ENCODE measurements at regions not wholly inside any gene's neighbourhood (a gene's known extent, or its start where the extent isn't known, plus 50 kb on each side); places are given as distances from the start of the nearest gene placed in this dataset.

DNA sequence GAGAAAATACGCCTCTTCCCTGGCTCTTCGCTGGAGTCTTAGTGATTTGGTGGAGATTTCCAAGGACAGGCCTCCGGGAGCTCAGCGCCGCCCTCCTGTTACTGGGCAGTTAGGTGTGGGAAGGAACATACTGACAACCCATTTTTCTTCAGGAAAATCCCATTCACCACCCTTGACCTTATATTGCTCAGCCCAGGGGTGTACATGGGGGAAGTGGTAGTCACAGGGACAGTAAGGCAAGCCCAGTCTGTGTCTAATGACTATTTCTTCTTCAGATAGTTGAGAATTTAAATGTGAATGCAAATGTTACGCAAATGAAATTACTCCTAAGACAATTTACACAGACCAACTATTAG, 119.4 kb downstream of the UQCRFS1 start:
- DNase-seq (ENCODE audit: low spot score), result no peak

DNA sequence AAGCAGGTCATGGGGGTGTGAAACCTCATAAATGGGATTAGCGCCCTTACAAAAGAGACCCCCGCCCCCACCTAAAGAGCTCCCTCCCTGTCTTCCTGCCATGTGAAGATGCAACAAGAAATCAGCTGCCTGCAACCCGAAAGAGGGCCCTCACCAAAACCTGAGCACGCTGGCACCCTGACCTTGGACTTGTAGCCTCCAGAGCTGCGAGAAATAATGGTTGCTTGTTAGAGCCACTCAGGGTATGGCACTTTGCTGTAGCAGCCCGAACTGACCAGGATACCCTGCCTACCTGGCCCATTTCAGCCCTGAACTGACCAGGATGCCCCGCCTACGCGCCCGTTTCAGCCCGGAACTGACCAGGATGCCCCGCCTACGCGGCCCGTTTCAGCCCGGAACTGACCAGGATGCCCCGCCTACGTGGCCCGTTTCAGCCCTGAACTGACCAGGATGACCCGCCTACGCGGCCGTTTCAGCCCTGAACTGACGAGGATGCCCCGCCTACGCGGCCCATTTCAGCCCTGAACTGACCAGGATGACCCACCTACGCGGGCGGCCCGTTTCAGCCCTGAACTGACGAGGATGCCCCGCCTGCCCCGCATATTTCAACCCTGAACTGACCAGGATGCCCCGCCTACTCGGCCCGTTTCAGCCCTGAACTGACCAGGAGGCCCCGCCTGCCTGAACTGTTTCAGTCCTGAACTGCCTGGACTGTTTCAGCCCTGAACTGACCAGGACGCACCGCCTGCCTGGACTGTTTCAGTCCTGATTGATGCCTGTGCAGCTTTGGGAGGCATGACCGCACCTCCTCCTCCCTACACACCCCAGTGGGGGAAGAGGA, 120.0 kb downstream of the UQCRFS1 start:
- DNase-seq (ENCODE audit: low spot score), result no peak

DNA sequence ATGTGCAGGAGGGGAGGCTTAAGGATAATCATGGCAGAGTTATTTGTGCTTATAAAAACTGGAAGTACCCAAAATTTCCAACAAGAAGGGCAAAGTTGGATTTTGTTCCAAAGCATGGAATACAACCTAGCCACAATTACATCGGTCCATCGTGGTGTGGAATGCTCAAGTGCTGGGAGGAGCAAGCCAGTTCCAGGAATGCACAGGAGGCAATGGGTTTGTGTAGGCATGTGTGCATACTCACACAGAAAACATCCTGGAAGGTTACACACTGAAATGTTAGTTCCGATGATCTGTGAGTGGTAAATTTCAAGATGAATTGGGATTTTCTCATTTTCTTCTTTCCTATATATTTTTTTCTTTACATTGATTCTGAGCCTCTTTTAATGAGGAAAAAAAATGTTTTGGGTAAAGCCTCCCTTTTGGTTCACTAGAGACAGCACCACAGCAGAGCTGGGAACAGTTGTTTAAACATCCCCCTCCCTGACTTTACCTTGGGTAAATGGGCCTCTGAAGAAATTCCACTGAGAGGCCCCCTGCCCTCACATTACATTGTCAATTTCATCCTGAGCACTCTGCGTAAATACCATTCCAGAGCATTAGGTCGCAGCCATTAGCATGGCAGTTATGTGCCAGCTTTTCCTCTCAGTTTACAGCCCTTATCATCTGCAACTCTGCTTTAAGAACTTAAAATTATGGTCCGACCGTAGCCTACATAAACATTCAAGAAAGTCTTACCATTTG, 122.0 kb downstream of the UQCRFS1 start:
- DNase-seq (ENCODE audit: low spot score), result no peak

DNA sequence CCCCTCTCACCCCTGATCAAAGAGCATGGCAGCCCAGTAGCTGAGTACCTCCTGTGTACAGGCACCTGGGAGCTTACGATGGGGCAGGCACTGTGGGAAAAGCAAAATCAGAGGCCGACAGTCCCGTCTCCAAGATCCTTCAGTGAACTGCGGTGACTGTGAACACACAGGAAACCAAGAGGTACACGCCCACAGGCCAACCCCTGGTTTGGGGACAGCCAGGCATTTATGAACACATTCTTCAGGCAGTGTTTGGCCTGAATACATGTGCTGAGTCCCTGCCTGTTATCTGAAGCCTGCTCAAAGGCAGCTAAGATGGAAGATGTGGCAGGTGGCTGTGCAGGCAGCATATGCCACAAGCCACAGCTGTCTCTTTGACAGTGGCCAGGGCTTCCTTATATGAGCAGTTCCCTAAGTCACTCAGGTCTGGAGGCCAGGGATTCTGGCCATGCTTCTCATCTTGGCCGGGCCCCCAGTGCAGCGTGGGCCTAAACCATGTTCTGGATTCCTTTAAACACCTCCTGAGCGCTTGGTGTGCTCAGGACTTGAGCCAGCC, 123.6 kb downstream of the UQCRFS1 start:
- DNase-seq (ENCODE audit: low spot score), result no peak

DNA sequence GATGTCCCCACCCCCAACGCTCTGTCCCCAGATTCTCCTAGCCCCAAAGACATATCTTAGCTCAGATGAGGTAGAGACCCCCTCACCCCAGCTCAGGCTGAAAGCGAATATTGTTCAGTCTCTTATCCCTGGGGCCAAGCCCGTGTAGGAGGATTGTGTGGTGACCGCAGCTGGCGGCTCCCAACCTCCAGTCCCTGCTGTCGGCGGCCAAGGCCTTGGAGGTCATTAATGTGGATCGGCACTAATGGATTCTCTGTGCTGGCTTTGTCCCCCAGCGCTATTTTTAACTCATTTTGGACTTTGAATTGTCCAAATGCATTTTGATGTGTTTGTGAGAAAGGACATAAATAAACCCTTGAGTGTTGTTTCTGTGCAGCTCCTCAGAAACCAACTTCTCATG, 124.2 kb downstream of the UQCRFS1 start:
- DNase-seq (ENCODE audit: low spot score), result no peak

DNA sequence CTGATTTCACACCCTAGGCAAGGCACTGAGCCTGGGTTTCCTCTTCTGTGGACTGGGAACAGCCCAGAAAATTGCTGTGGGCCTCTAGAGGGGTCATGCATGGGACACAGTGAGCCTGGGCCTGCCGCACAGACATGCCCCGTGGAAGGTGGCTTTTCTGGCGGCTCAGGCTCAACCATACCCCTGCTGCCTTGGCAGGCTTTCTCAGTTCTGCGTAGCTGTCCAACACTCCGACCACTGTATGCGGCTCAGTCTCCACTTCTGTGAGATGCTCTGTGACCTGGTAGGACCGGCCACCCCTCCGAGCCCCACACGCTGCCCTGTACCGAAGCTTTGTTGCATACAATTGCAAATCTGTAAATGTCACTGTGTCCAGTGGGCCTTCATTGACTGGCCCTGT, 126.3 kb downstream of the UQCRFS1 start:
- no peak for DNase-seq (ENCODE audit: low spot score)

DNA sequence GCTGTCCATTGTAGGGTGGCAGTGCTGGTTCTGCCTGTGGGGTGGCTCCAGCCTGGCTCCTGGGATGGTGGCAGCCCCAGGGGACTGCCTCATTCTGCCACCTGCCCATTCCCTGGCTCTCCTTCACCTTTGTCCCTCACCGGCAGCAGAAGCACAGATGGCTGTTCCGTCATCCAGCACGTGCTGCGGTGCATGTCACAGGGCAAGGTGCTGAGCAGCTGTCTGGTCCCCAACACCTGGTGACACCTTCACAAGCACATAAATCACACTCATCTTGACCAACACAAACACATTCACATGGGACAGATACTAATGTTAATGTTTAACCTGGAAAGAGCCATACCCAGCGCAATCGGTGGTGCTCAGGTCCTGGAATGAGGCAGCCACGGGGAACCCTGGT, 126.8 kb downstream of the UQCRFS1 start:
- DNase-seq (ENCODE audit: low spot score), result no peak

DNA sequence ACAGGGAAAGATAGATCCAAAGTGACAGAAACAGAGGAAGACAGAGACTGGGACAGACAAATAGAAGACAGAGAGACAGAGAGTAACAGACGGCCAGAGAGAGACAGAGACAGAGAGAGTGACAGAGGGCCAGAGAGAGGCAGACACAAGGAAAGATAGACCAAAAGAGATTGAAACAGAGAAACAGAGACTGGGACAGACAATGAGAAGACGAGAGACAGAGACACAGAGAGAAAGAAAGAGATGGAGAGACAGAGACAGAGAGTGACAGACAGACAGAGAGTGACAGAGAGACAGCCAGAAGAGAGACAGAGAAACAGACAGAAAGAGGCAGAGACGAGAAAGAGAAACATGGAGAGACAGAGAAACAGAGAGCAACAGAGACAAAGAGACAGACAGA, 127.3 kb downstream of the UQCRFS1 start:
- no peak for DNase-seq (ENCODE audit: low spot score)

DNA sequence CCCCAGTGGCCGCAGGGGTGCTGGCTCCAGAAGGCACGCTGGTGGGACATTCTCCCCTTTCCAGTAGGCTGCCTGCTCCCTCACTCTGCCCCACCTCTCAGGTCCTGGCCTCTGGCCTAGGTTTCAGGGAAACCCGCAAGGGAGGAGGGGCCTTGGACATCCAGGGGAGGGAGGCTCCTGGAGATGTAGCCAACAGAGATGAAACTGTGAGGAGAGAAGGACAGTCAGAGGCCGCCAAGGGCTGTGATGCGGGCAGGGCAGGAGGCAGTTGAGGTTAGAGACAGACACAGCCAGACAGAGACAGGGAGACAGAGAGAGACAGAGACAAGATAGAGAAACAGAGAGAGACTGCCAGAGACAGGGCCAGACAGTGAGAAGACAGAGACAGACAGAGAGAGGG, 127.7 kb downstream of the UQCRFS1 start:
- DNase-seq (ENCODE audit: low spot score), result no peak

DNA sequence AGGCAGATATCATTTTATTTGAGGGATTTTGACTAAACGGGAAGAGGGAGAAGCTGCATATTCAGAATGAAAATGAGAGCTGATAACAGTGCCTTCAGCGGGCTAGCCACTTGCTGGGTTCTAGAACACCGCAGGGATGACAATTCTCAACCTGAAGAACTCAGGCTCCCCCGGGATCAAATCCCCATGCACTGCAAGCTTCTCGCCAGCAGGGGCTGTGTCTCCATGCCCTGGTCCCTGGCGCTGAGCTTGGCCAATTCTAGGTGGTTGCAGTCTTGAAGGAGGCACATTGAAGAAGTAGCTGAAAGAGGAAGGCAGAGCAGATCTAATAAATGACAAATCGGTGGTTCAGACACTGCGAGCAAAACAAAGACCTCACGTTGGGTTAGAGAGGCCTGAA, 128.7 kb downstream of the UQCRFS1 start:
- peak; percentile 58 for DNase-seq (ENCODE audit: low spot score)

DNA sequence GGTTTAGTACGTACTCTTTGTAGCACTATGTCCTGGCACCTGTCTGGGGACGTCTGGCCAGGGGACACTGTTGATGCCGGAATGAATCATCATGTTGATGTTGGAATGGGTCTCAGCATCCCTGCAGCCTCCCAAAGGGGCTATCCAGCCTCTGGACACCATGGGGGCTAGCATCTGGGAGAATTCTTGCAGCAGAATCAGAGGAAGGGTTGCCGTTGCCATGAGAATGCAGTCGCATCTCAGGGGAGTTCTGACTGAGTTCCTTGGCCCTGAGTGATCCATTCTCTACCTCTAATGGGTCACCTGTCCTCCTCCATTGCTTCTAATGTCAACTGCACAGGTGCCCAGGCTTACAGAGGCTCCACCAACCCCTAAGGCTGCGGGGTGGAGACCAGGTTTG, 129.1 kb downstream of the UQCRFS1 start:
- no peak for DNase-seq (ENCODE audit: low spot score)

DNA sequence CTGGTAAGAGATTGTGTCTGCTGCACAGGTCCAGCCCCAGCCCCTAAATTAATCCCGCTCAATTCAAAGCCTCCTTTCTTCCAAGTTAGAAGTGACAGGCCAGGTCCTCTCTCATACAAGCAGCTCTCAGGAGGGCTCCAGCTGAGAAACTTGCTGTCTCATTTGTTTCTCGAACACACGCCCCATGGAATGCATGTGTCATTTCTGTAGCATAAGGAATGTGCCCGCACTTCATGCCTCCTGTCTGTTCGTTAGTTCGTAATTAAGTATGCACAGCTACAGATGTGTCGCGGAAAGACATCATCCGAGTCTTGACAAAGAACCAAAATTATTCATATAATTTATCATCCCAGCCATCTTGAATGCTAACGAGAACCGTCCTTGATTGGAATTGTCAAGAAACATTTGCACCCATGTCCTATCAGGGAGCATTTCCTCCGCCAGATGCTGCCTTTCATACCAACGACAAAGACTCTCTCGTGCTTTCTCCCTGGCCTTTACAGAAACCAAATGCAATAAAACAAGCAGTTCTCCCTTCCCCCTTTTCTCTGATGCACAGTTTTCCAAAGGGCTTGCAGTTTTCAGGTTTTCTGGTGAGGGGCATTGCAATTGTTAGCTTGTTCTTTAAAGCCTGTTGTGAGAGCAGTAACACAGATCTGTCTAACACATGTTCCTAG, 133.5 kb downstream of the UQCRFS1 start:
- peak; percentile 72 for DNase-seq (ENCODE audit: low spot score)

DNA sequence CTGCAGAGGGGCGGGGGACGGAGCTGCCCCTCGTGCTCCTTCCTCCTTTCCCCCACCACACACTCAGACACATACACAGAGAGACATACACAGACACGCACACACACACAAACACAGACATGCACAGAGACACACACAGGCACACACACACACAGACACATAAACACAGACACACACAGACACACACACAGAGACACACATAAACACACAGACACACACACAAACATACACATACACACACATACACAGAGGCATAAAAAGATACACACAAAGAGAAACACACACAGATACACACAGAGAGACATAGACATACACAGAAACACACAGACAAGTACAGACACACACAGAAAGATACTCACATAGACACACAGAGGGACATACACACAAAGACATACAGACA, 136.0 kb downstream of the UQCRFS1 start:
- no peak for DNase-seq (ENCODE audit: low spot score)

DNA sequence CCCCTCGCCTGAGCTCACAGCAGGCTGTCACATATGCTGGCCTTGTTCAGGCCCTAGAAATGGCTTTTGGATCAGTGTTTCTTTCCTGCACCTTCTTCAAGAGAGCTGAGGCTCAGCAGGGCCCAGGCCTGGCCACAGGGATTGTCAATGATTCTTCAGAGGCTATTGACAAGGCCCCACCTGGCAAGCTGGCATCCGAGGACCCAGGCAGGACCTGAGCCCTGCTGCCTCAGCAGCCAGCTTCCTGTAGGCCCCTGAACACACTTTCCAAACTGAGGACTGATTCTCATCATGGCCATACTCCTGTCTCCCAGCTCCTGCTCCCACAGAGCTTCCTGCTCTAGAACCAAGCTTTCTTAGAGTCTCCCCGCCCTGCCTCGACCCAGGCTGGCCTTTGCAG, 136.8 kb downstream of the UQCRFS1 start:
- no peak for DNase-seq (ENCODE audit: low spot score)

DNA sequence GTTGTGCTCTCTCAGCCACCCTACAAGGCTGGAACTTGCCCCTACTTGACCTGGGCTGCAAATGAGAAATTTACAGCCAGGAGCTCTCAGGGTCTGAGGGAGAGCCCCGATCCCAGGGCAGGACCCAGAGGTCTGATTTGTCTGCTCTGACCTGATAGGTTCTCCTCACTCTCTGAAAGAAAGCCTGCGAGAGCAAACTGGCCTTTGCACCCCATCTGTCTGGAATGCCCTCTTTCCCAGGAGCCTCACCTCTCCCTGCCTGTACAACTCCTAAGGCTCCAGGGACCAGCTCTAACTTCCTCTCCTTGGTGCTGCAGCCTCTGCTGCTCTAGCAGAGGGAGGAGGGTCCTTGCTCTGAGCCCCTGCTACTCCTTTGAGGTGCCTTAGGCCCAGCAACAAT, 137.8 kb downstream of the UQCRFS1 start:
- no peak for DNase-seq (ENCODE audit: low spot score)

DNA sequence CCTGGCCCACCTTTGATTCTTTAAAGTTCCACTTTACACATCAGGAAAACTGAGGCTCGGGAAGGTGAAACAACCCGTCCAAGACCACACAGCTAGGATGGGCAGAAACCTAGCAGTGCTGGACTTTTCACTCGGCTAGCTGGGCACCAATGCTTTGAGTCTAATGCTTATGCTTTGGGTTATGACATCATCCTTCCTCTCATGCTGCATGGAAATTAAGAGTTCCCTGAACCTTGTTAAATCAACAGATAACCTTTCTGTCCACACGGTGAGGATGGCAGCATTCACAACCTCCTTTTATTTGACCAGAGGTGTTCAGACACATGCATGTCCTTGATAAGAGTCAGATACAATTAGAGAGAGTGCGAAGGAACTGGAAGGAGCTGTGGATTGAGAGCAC, 138.4 kb downstream of the UQCRFS1 start:
- DNase-seq (ENCODE audit: low spot score), result no peak

DNA sequence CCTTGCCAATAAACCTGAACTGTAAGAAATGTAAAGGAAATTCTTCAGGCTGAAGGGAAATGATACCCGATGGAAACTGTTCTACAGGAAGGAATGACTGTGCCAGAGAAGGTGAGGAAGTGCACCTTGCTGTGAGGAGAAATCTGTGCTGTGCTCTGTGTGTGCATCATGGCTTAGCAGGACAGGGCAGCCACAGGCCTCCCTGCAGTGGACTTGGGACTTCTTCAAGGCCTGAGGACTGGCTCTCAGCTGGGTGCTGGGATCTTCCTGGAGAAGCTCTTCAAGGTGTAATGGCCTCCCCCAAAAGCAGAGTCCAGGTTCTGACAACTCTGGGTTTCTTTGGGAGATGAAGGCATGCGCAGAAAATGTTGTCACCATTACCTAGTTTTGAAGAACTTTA, 145.1 kb downstream of the UQCRFS1 start:
- DNase-seq (ENCODE audit: low spot score), result no peak

DNA sequence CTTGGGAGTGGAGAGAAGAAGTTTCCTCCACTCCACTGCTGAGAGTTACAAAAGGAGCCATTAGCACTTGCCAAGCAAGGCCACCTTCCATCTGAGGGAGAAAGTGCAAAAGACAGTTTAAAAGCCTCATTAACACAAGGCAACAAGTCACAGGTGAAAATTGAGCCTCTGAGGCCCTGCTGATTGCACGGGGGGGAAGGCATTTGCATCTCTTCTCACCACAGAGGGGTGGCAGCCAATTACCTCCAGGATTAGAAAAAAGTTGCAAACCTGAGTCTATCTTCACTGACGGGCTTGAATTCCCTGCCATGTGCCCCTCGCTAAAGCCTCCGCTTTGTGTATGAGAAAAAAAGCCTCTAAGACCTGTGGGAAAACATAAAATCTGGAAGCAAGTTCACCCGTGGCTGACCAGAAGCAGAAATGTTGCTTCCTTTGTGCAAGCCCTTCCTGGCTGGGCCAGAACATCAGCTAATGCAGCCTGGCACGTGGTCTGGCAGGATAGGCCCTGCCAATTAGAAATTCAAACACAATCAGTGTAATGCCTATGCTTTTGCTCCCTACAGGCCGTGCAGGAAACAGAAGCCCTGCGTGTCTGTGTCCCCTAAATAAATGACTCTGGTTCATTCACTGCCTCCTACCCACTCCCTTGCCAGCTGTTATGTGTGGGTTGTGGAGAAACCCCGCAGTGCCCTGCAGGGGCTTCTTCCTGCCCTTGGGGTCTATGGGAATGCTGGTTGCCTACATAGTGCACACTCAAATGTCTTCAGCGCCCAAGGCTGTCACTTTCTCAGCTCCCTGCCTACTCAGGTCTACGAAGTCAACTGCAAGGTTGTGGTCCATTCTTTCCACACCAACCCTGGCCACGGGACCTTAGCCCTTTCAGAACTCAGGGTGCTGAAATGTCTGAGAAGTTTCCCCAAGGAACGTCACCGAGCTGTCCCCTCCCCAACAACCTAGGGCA, 150.2 kb downstream of the UQCRFS1 start:
- no peak for DNase-seq (ENCODE audit: low spot score)

DNA sequence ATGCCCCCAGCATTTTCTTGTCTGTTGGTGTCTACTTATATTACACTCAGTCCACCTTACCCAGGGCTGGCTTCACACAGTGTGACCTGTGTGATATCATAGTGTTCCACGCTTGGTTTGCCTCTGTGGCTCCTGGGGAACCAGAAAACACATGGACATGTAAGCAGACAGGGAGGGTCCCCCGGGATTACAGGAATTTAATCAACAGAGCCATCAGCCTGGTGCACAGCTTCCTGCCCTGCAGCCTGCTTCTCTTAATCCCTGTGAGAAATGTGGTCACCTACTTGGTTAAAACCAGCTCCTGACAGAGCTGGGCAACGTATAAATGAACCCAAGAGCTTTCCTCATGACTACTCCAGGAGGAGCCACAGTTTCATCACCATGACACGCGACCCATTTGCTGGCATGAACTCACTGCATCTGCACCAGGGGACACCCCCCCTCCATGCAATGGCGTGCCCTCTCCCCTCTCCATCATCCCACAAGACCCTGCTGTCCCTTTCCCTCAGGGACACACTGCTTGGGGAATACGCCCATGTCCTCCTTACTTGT, 152.1 kb downstream of the UQCRFS1 start:
- no peak for DNase-seq (ENCODE audit: low spot score)

DNA sequence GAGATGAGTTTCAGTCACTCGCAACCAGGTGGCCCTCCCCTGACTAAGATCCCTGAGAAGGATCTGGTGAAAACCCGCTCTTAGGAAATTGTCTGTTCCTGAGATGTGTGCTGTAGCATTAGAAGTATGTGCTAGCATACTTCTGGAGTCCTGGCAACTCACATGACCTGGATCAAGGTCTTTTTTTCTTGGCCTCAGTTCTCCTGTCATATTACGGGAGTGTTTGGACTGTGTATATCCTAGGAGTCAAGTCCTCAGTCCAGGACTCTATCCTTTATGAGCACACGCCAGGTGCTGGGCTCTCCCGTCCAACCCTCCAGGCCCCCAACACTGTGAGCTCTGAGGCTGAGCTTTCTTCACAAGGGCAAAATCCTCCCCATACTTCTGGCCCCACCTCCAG, 156.4 kb downstream of the UQCRFS1 start:
- no peak for DNase-seq (ENCODE audit: low spot score)
